DMS114 treated with DMSO at 0.1 percent for 48 hours (cell line): ENCODE measurements at regions not wholly inside any gene's neighbourhood (a gene's known extent, or its start where the extent isn't known, plus 50 kb on each side); places are given as distances from the start of the nearest gene placed in this dataset.
A peak's percentile ranks its signal among the peaks of the same experiment; 100 is the strongest.
"Not testable (repeated sequence)": the region's sequence is repeated elsewhere in the genome, so short reads cannot be mapped to it uniquely, and the experiment has no call there.

Source experiments
- DNase-seq: peaks from one replicate; lab custom pipeline; 2025; ENCODE audit not compliant: unreplicated experiment; lab: John Stamatoyannopoulos, UW

DNA sequence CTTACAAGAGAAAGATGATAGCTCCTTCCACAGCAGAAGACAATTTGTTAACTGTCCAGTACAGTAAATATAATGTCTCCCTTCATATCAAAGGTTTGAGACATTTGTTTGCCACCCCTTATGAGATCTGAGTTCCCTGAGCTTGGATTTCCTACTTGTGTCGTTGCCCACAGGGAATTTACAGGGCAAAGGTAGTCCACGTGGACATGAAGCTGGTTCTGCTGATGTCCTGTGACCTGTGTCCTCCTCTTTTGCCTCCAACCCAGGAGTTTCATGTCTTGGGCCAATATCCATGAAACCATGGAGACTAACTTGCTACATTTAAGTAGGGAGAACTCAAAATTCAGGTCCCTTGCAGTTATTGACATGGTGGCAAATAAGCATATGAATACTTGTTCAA is 172.2 kb upstream of the KCTD7 start:
- not testable (repeated sequence) for DNase-seq

DNA sequence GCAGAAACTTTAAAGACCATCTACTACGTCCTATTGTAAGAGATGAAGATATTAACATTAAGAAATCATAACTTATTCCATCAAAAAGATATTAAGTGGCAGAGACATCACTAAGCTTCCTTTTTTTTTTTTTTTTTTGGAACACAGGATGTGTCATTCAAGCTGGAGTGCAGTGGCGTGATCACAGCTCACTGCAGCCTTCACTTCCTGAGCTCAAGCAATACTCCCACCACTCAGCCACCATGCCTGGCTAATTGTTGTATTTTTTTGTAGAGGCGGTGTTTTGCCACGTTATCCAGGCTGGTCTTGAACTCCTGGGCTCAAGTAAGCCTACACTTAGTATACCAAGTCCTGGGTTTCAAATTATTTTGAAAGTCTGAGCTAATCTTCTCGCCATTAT is 169.7 kb upstream of the KCTD7 start:
- not testable (repeated sequence) for DNase-seq

DNA sequence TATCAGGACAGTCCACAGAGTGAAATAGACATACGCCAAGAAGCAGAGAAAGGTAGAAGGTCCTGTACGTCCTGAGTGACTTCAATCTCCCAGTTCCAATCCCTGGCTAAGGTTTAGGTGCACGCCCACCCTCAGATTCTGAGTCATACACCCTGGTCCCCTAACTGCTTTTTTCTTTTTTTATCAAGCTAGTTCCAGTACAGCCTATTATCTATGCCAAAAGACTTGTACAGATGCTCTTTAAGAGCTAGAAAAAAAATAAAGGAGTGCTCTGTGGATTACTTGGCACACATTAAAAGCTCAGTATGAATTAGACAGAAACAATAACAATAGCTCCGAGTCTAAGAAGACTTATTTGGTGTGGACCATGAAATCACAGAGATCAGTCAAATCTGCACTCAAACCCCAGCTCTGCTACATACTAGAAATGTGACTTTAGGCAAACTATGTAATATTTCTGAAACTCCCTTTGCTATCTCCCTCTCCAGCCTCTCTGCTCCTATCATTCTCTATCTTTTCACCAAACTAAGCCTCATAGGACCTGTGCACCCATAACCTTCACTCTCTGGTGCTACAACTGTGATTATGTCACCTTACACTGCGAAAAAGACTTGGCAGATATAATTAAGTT is 168.8 kb upstream of the KCTD7 start:
- DNase-seq = not testable (repeated sequence)

DNA sequence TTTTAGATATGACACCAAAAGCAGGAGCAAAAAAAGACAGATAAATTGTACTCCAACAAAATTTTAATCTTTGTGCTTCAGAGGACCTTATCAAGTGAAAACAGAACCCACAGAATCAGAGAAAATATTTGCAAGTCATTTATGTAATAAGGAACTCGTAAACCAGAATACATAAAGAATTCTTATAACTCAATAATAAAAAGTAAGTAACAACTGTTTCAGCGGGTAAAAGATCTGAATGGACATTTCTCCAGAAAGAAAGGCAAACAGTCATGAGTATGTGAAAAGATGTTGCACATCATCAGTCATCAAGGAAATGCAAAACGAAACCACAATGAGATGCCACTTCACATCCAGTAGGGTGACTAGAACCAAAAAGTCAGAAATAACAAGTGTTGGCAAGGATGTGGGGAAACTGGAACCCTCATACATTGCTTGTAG is 167.7 kb upstream of the KCTD7 start:
- no peak for DNase-seq

DNA sequence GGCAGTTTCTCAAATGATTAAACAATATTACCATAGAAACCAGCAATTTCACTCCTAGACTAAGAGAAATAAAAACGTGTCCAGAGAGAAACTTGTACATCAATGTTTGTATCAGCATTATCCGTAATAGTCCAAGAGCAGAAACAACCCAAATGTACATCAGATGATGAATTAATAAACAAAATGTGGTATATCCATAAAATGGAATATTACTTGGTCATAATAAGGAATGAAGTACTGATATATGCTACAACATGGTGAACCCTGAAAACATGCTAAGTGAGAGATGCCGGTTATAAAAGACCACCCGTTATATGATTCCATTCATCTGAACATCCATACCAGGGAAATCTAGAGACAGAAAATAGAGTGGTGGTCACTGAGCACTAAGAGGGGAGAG is 167.3 kb upstream of the KCTD7 start:
- not testable (repeated sequence) for DNase-seq

DNA sequence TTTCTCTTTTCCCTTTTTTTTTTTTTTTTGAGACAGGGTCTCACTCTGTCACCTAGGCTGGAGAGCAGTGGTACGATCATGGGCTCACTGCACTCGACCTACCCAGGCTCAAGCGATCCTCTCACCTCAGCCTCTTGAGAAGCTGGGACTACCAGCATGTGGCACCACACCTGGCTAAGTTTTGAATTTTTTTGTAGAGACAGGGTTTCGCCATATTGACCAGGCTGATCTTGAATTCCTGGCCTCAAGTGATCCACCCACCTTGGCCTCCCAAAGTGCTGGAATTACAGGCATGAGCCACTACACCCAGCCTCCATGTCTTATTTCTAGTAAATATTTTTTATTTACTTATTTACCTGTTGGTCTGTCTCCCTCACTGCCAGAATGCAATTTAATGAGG is 165.8 kb upstream of the KCTD7 start:
- DNase-seq = not testable (repeated sequence)

DNA sequence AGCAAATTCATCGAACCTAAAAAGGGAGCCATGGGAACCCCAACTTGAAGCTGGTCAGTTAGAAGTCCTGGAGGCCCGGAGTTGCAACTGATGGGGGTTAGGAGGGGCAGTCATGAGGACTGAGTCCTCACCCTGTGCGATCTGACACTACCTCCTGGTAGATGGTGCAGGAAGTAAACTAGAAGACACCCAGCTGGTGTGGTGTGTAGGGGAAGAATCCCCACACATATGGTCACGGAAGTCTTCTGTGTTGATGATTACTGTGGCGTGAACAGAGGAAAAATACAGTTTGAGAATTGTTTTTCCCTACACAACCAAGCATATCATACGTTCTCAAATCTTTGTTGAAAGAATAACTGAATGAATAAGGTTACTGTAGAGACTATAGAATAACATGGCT is 164.6 kb upstream of the KCTD7 start:
- no peak for DNase-seq

DNA sequence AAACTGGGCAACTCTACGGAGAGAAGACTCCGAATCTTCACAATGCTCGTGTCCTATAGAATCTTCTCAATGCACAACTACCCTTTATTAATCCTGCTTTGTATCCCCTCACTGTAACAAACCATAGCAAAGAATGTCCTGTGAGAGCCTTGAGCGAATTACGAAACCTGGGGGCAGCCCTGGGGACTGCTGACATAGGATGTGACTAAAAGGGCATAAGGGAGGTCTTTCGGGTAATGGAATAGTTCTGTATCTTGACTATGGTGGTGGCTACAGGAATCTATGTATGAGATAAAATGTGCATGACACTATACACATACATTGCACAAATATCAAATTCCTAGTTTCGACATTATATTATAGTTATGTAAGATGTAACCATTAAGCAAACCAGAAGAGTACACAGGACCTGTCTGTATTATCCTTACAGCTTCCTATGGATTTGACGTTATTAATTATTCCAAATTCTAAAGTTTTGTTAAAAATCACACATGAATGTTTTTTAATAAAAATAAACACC is 162.5 kb upstream of the KCTD7 start:
- no peak for DNase-seq

DNA sequence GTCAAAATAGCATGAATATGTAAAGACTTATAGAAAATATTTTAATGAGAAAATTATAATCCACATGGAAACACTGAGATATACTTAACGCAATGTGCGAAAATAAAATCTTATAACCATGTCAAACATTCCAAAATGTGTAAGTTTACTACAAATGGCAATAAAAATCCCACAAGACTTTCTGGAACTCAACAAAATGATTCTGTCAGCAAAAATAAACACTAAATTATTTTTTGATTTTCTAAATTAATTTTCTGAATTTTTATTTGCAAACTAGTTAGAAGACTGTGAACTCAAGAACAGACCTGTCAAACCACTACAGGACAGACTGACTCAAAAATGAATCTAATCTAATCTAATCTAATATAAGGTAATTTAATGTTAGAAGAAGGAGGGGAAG is 160.8 kb upstream of the KCTD7 start:
- no peak for DNase-seq

DNA sequence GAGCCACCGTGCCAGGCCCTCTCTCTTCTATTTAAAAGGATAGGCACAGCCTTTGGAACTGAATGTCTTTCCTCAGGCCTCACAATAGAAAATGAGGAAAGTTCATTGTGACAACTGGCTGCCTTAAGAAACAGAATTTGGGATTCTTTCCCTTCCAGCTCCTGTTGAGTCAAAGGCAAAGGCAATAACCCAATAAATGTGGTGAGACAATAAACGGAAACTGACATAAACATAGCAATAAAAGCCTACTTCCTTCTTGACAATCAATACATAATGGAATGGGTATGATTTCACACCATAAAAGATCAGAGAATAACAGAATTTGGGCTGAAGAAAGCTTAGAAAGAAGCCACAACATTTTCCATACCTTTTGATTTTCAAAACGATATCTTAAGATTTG is 155.6 kb upstream of the KCTD7 start:
- DNase-seq = not testable (repeated sequence)

DNA sequence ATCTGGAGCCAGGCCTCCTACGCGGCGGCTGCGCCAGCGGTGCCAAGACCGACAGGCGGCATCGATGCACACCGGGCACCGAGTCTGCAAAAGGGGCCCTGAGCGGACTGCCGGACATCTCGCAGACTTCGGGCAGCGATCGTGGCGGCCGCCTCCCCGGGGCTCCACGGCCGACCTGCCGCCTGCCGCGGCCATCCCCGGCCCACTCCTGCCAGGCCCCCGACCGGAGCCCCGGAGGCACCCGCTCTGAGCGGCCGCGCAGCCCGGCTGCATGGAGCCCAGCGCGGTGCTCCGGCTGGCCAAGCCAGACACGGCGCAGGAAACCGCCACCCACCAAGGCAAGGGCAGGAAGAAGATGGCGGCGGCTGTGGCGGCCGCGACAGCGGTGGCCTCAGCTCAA is 154.2 kb upstream of the KCTD7 start:
- no peak for DNase-seq

DNA sequence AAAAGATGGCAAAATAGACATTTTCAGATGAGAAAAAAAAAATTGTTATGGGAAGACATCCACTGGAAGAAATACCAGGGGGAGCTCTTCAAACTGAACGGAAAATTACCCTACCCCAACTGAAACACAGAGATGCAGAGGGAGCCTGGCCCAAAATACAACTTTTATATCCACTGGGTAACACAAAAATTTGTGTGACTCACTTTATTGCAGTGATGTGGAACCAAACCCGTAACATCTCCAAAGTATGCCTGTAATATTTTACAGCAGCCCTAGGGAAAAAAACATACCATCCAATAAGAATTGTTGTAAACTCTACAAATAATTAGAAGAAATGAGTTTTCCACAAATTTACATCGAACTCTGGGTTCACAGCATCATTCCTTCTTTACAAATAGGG is 152.6 kb upstream of the KCTD7 start:
- not testable (repeated sequence) for DNase-seq

DNA sequence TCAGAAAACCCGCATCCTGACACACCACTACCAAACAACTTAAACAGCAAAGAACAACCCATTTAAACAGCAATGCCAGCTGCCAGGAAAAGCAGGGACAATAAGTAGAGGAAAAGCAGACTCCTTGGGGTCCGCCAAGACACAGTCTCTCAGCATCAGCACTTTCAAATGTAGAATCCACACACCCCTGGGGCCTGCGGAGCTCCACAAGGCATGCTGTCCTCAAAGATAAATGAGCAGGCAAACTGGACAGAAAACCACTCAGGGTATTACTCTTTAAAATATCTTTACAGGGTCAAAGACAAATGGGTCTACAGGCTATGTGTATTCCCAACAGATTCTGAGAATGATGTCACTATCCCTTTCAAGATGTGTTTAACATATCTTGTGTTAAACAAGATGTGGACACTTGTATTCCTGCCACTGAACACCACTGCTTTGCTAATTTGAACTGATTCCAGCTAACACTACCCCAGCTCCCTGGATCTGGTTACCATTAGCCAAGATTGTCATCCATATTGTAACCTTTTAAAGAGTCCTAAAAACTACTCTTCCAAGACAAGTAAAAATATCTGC is 150.8 kb upstream of the KCTD7 start:
- not testable (repeated sequence) for DNase-seq

DNA sequence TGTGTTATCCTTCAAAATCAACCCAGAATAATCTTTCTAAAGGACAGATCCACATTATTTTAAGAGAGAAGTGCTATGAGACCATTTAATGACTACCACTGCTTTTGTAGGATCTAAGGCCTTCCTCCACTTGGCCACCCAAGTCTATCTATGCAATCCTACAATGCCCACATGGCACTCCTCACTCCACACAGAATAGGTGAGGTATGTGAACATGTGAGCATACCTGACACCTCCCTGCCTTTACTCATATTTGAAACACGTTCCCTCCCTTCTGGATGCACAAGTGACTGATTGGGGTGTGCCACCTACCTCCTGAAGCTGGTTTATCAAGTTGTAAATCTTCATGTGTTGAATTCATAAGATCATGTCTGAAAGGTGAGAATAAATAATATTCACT is 147.5 kb upstream of the KCTD7 start:
- DNase-seq = not testable (repeated sequence)

DNA sequence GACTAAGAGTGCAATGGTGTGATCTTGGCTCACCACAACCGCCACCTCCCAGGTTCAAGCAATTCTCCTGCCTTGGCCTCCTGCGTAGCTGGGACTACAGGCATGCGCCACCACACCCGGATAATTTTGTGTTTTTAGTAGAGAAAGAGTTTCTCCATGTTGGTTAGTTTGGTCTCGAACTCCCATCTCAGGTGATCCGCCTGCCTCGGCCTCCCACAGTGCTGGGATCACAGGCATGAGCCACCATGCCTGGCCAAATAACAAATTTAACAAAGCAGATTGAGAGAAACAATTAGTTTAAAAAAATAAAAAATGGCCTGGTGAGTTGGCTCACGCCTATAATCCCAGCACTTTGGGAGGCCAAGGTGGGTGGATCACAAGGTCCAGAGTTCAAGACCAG is 139.6 kb upstream of the KCTD7 start:
- not testable (repeated sequence) for DNase-seq

DNA sequence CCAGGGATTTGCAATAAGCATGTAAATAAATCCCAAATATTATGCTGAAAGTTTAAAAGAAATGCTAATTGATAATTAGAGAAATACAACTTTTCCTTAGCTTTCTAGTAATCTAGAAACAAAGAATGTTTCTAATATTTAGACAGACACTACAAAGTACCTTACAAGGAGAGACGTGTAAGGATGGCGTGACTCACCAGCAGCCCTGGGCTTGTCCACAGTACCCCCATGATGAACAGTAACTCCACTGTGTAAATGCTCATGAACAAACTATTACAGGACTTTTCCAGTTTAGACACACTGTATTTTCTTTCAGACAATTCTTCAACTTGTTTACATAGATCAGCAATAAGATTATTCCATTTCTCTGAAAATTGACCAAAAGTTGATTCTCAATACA is 138.9 kb upstream of the KCTD7 start:
- not testable (repeated sequence) for DNase-seq

DNA sequence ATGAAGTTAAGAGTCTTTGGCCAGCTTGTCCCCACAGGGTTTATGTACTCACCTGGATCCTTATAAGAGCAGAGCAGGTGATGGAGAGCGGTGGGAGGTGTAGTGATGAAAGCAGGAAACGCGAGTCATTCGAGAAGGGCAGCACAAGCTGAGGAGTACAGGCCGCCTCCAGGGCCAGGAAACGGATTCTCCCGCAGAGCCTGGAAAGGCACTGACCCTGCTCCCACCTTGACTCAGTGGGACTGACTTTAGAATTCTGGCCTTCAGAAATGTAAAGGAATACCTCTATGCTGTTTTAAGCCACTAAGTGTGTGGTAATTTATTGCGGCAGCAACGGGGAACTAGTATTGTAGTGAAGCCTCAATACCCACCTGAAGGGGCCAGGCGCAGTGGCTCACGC is 137.7 kb upstream of the KCTD7 start:
- not testable (repeated sequence) for DNase-seq

DNA sequence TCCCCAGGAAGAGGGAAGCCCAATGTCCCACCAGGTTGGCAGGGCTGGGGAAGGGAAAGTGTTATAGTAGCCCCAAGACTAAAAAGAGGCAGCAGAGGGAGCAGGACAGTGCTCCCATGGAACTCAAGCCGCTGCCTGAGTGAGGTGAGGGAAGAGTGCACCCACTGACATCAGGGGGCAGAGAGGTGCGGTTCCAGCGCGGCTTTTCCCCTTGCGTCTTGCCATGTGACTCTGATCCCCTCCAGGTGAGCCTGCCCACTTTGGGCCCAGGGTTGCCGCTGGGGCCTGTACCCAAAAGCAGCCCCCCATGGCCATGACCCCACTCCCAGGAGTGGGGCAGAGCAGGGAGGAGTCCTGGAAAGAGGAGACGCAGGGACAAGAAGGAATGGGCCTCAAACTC is 136.3 kb upstream of the KCTD7 start:
- not testable (repeated sequence) for DNase-seq

DNA sequence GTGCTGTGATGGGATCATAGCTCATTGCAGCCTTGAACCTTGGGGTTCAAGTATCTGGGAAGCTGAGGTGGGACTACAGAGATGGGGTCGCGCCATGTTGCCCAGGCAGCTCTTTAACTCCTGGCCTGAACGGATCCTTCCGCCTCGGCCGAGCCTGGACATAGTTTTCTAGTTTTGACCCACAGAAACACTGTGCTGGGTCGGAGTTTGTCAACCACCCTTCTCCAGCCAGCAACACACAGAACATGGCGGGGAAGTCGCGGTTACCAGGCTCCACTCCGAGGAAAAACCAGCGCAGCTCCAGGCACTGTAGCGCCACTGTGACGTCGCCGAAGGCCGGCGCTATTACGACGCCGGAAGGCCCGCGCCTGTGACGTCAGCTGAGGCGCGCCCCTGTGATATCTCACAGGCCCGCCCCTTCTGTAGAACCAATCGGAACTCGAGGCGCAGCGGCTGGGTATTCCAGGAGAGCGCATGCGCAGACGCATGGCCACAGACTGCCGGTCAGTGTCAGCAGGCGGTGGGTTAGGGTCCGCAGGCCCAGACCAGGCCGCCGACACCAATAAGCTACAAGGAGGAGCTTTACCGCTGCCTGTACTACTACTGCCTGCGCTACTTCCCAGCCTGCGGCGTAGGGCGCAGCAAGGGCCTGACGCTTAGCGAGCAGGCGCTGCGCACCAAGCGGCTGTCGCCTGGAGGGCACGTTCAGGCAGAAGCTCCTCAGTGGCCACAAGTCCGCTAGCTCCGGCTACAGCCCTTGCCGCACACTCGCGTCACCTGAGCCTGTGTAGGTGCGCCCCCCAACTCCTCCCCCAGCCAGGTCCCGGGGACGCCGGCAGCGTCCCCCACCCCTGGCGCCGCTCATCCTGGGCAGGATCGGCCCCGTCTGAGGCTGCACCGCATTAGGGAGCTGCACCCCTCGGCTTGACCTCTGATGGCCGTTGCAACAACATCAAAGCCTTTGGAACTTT is 135.2 kb upstream of the KCTD7 start:
- DNase-seq = peak; percentile 90

DNA sequence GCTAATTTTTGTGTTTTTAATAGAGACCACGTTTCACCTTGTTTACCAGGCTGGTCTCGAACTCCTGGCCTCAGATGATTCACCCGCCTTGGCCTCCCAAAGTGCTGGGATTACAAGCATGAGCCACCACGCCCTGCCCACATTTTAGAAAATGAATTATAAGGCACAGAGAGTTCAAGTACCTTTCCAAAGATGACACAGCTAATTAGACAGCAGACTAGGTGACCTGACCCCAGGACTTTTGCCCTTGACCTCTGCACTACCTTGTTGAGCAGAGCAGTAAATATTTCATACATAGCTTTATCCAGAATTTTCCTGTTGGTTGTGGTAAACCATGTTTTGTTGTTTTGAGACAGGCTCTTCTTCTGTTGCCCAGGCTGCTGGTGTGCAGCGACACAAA is 131.3 kb upstream of the KCTD7 start:
- DNase-seq = no peak

DNA sequence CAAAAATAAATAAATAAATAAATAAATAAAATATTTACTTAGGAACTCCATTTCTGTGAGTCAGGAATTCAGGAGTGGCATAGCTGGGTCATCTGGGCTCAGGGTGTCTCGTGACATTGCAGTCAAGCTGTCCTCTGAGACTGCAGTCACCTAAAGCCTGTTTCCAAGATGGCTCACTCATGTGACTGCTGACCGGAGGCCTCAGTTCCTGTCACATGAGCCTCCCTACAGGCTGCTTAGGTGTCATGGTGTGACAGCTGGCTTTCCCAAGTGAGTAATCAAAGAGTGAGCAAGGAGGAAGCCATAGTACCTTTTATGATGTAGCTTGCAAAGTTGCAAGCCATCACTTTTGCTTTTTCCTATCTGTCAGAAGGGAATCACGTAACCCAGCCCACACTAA is 128.6 kb upstream of the KCTD7 start:
- DNase-seq = no peak
